Muscle of arm (tissue), 1 donor: ENCODE measurements at regions not wholly inside any gene's neighbourhood (a gene's known extent, or its start where the extent isn't known, plus 50 kb on each side); places are given as distances from the start of the nearest gene placed in this dataset.

Experiments
- DNase-seq: peaks from one replicate; pipeline ENCODE4 v3.0.0-alpha.2; 2013

DNA sequence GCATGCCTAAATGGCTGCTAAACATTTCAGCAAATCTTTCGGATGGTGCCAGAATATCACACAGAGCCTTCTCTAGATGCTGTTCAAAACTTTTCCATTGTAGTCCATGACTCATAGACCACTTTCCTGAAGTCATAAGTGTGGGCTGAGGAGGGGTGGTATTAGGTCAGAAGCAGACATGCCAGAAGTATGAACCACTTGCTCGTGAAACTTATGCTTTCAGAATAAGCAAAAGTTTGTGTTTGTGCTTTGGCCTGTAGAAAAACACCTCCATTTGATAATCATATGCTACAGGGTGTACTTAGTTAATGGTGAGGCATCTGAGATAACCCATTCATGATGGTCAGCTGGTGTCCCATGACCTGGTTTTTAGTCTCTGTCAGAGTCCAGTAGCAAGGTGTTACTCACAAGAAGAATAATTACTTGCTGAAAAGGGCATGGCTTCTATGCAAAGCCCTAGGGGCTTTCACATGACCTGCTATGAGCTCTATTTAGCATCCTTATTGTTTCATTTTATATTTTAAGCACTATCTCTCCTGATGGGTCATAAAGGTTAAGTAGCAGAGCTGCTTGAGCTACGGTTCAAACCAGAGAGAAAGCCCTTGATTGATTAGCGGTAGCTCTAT, 183.1 kb upstream of the IVNS1ABP start:
- DNase-seq = no peak

DNA sequence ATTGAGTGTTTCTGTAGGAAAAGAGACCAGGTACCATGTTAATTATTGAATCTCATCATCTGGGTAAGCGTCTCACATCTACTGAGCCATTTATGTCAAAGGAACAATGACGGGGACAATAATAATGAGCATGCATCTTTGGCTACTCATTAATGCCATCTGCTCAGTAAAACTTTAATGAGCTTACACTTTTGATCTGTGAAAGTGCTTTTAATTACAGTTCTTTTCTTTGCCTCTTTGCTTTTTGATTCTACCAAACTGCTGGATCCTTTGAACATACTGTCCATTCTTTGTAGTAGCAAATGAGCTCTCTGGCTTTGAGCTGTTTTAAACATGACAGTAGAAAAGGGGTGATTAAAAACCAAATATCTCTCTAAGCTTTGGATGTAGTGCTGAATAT, 181.2 kb upstream of the IVNS1ABP start:
- DNase-seq = no peak

DNA sequence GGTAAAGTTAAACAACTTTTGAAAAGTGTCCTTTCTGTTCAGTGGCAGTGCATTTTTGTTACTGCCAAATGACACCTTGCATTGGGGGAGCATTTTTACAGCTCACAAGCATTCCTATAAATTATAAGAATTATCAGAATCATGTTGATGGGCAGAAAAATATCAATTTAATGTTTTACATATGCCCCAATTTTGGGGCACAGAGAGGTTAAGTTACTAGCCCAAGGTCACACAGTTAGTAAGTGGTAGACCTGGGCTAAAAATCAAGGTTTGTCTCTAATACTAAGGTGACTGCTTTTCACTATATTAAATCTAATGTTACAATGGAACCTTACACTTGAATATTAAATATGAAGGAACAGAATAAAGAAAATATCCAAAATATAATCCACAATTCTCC, 180.1 kb upstream of the IVNS1ABP start:
- no peak for DNase-seq

DNA sequence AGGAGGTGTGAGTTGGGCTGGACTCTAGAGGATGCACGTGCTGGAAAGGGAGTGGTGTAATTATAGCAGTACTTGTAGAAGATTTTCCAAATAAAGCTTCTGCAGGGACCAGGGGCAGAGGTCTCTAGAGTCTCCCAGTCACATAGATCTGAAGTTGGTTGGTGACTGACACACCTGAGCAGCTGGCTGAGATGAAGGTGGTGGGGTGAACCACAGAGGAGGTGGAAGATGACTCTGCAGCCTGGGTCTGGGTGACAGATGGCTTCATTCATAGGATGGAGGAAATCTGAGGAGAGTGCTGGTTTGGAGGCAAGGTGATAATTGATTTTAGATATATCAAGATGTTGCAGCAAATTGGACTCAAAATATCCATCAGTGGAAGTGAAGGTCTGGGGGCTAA, 178.9 kb upstream of the IVNS1ABP start:
- DNase-seq = no peak

DNA sequence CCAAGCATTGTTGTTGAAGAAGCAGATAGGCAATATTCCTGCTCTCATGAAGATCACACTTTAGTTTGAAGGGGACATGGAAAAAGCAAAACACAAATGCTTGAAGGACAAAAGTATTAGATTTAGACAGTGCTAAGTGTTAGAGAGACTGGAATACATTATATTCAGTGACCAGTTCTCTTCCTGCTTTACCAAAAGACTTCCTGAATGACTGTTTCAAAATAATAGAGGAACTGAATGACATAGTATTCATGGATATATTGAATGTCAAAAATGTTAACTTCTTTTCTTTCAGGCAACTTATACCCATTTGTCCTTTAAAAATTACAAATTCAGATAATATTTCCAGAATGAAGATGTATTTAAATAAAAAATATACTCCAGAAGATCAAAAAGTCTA, 178.0 kb upstream of the IVNS1ABP start:
- no peak for DNase-seq

DNA sequence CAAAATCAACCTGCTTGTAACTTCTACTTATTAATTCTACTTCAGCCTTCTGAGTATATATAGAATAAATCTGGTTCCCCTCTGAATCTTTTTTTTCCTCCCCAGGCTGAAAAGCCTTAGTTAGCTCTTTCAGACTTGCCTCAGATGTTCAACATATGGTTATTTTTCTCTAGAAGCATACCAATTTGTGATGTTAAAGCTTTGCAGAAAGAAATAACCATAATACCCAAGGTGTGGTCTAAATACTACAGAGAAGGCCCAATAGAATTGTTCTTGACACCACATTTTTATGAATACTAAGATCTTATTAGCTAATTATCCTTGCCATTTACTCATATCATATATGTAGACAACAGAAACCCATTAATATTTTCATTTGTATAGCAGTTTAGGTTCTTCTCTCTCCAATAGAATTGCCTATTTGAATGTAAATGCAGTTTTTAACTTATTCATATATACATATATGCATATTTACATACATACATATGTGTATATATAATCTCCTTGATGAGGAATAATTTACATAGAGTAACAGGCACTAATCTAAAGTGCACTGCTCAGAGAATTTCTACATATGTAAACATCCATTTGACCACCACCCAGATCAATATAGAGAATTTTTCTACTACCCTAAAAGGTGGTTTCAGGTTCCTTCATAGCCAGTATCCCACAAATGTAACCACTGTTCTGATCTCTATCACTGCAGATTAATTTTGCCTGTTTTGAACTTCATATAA, 175.2 kb upstream of the IVNS1ABP start:
- no peak for DNase-seq

DNA sequence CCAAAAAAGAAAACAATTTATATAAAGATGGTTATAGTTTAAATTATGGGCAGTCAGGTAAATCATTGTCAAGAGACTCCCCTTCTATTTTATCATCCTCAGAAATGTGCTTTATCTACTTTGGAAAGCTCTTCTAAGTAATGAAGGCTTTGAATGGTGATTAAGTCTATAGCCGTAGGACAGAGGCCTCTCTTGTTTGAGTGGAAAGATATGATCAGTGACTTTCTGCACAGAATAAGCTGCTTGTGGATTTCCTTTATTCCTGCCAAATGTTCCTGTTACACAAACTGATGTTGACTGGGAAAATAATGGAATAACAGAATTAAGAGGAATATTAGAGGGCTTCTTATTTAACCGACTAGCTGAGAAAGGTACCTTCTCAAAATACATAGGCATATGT, 174.6 kb upstream of the IVNS1ABP start:
- DNase-seq = no peak

DNA sequence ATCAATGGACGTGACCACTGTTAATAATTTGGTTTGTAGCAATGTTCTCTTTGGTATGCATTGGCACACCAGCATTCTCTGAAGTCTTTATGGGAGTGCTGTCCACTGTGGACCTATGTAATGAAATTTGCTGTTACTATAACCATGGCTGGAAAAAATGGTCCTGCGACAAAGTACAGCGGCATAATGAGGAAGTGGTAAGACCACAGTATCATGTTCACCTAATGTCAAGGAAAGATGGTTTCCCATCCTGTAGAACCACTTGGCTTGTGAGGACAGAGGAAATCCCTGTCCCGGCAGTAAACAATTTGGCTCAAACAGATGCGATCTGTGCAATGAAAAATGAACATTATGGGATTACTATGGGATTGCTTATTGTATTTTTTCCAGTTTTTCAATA, 173.9 kb upstream of the IVNS1ABP start:
- no peak for DNase-seq

DNA sequence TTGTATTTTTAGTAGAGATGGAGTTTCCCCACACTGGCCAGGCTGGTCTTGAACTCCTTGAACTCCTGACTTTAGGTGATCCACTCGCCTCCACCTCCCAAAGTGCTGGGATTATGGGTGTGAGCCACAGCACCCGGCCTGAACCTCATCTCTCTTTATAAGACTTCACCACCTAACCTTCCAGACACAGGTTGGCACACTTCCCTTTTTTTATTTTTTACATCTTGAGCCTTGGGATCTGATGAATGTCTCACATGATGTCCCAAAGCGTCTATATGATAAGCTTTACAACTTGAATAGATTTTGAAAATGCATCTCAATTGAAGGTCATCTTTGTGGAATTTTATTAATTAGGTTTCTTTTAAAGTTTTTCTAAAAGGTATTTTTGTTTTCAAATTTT, 172.4 kb upstream of the IVNS1ABP start:
- DNase-seq = no peak

DNA sequence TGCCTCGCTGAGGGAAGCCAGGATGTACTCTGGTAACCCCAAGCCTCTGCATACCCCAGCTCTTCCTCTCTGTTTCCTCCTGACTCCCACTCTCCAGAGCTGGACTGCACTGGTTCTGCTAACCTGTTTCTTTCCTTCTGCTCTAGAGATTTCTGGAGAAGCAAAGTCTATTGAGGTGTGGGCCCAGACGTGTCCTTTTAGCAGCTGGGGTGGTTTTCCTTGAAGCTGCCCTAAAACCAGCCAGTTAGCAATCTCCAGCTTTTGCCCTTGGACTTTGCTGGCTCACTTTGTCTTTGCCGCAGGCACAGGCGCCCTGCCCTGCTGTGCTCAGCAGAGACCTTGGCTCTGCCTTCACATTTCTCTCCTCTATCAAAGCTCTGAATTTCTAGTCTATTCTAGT, 171.8 kb upstream of the IVNS1ABP start:
- no peak for DNase-seq

DNA sequence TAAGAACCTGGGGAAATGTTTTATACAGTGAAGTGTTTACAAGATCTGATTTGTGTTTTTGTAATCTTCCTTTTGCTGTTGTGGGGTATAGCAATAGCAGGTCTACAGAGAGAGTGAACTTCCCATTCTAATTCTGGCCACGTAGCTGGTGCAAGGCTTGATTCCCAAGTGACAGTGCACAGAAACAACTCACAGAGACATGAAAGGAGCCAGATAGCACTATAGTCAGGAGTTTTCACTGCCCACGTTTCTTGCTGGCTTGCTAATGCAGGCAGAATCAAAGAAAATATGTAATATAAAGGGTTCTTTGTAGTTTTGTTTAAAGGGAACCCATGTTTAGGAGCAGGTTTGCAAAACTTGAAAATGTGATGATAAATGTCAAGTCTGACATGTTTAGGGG, 170.9 kb upstream of the IVNS1ABP start:
- no peak for DNase-seq

DNA sequence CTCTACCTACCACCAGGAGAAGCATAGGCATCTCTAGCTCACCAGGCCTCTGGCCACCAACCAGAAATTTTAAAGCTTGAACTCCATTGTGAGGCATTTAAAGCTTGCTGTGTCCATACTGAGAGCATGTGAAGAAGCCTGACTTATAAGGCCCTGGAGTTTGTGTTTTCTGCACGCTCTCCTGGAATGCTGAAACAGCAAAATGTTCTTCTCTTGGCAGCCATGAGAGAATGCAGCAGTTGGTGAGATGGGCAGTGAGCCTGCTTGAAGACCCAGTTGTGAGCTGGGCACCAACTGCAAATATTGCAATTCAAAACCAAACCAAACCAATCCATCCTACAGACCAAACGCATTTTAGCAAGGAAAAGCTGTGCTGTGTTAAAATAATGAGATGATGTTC, 170.0 kb upstream of the IVNS1ABP start:
- peak; percentile 7 for DNase-seq

DNA sequence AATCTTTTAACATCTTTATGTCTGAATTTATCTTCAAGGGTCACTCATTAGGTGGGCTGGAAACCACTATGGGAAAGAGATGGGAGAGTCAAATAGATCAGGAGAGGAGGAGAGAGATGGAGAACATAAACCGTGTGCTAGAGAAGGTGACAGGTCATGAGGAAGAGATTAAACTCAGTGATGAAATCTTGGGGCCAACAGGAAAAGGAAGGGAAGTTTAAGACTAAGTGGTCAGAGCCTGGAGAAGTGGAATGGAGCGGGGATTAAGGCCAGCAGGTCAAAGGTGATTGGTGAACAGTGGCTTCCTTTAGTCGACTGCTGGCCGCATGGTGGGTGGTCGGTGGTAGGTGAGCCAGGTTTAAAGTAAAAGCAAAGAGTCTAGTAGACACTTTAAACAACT, 169.3 kb upstream of the IVNS1ABP start:
- DNase-seq = no peak

DNA sequence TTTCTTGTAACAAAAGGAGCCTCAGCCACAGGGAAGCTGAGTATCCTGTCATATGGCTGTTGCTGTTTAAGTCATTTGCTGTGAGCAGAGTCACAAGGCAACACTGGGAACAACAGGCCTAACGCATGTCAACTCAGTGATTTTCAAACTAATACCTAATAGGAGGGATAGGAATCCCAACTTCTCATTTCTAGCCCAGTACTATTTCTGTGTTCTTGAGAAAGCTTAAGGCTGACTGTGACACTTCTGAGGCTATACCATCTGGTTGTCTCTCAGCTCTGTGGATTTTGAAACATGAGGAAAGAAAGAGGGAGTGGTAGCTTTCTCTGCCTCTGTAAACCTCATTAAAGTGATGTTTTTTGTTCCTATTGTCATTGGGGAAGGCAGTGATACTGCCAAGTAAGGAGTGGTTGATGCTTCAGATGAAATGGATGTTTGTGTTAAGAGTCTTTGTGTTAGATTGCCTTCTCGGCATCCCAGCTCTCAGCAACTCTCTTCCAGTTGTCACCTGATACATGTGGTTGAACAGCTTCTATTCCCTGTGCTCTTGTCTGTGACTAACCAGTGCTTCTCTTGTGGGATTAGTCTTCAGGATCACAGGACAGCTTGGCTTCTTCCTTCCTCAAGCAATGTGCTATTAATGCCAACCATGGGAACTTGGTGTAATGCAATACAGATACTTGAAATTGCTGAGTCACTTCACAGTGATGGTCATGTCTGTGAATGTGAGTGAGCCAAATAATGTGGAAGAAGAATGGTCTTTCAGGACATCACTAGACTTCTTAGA, 166.8 kb upstream of the IVNS1ABP start:
- peak; percentile 30 for DNase-seq

DNA sequence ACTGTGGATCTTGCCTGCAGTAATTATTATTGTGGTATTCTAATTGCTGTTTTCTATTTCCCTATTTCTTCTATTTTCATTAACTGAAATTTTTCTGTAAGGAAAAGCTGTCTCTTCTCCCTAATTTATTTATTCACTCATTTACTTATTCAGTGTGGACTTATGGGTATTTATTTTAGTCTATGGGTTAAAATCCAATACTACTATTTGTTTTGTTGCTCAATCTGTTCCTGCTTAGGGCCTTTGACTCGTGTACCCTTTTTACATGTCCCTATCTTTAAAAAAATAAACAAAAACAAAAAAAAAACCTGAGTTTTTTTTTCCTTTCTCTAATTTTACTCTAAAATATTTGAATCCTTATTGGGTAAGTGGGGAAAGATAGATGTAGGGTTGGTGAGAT, 166.2 kb upstream of the IVNS1ABP start:
- DNase-seq = no peak

DNA sequence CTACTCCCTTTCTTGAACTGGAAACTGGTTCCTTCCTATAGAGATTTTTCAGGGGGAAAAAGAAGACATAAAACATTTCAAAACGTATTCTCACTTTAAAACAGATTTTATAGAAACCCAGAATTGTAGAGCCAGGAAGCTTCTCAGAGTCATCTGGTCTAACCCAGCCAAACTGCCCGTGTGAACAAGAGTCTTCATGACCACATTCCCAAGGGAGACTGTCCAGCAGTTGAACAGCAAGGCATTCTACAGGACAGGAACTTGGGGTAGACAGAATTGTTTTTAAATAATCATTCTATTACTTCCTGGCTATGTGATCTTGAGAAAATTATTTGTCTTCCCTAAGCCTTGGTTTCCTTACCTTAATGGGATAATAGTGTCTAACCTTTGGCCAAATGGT, 163.5 kb upstream of the IVNS1ABP start:
- no peak for DNase-seq

DNA sequence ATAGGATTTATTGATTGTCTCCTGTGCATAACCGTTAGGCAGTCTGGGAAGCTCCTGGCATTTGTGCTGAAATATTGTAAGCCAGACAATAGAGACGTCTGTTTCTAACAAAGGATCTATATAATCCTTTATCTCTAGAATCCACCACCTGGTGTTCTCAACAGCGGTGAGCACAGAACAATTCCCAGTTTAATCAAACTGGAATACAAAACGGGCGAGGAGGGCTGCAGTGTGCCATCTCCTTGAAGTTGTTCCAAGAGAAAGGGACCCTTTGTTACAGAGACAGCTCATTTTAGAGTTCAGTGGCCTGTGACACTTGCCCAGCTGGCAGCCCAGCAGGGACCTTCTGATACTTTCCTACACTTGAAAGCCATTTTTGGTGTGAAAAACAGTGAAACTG, 162.8 kb upstream of the IVNS1ABP start:
- DNase-seq = no peak

DNA sequence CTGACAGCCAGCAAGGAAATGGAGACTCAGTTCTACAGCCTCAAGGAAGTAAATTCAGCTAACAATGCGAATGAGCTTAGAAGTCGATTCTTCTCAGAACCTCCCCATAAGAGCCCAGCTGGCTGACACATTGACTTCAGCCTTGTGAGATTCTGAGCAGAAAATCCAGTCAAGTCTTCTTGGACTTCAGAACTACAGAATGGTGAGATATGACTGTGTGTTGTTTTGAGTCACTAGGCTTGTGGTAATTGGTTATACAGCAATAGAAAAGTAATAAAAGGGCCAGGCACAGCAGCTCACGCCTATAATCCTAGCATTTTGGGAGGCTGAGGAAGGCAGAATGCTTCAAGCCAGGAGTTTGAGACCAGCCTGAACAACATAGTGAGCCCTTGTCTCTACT, 161.8 kb upstream of the IVNS1ABP start:
- no peak for DNase-seq

DNA sequence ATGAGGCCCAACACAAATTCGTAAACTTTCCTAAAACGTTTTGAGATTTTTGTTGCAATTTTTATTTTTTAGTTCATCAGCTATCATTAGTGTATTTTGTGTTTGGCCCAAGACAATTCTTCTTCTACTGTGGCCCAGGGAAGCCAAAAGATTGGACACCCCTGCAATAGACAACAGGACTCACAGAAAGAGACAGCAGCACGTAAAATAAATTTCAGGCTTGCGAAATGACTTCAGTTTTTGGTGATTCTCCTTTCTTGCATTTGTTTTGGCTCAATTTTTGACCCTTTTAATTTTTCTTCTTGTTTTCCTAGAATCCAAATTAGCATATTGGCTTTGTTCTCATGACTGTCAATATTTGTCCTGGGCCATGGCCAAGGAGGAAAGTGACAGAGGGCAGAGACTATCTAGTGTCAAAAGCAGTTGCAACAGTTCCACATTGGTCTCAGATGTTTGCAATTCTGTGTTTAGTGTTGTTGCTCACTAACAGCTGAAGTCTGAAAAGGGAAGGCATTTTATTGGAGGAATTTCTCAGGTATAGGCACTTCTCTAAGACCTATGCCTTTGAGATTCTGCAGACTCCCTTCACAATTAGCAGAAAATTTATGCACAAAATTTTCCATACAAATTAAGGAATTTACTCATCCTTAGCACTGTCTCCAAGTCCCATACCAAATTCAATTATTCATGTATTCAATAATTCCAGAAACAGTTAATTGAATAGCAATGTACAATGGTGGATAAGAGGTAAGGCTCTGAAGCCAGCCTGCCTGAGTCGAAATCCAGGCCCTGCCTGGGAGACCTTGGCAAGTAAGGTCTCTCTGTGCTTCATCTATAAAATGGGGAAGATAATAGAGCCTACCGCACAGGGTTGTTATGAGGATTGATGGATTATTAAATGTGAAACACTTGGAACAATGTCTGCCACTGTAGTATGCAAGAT, 160.9 kb upstream of the IVNS1ABP start:
- DNase-seq = no peak

DNA sequence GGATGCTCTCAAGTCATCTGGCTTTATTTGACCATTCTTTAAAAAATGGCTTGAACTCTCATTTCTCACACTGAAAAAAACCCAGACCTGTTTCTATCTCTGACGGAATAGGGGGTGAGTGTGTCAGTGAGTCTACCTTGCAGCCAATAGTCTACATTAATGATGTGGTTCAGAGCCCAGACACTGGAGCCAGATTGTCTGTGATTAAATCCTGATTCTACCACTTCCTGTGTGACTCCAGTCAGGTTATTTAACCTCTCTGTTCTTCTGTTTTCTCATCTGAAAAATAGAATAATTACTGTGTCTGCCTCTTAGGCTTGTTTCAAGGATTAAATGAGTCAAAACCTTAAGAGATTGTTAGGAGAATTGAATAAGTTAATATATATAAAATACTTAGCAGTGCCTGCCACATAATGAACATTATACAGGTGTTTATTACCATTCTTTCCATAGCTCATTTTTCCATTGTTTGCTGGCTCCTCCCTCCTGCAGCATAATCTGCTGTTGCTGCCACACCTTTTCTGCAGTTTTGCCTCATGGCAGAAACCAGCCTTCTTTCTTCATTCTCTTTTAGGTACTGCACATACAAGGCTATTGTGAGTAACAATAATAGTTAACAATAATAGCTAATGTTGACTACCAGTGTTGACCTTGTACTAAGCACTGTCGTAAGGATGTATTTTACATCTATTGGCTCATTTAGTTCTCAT, 157.6 kb upstream of the IVNS1ABP start:
- no peak for DNase-seq

DNA sequence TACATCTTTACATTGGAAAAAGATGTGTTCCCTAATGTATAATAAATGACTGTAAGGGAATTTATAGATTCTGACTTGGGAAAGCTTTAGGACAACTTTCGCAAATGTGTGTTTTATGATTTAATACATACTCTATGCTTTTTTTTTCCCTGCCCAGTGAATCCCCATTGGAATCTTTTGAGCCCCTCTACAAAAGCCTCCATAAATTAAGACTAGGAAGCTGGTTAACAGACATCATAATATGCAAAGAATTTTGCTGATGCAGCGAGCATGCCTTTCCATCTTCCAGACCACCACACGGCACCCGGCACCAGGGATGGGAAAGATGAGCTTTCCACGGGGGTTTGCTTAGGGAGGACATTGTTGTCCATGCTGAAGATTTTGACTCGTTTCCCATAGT, 156.1 kb upstream of the IVNS1ABP start:
- no peak for DNase-seq
